ENCODE measurements at regions not wholly inside any gene's neighbourhood (a gene's known extent, or its start where the extent isn't known, plus 50 kb on each side); places are given as distances from the start of the nearest gene placed in this dataset.

DNA sequence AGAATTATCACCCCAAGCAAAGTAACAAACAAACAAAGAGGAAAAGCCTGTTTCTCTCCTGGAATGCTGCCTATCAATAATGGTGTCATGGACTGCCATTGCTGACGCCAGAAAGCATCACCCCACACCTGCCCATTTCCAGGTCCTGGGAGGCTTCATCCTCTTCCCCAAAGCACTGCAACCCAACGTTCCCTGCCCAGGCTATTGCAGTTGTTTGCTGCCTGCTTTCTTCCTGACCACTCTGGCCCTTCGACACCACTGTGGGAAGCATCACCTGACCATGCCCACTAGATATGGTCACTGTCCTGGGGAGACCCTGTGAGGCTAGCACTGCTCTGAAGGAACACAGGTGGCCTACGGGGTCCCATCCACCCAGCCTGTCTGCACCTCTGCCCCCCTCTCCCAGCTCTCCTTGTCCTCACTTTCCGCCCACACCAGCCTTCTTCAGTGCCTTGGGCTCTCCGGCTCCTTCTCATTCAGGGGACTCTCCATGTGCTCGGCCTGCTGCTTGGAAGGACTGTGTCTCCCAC, 439.6 kb downstream of the GLRX3 start:
- no peak for DNase-seq

GRCh38 chr10:130576427-130576826, 440.2 kb downstream of the GLRX3 start:
- DNase-seq: no peak

DNA sequence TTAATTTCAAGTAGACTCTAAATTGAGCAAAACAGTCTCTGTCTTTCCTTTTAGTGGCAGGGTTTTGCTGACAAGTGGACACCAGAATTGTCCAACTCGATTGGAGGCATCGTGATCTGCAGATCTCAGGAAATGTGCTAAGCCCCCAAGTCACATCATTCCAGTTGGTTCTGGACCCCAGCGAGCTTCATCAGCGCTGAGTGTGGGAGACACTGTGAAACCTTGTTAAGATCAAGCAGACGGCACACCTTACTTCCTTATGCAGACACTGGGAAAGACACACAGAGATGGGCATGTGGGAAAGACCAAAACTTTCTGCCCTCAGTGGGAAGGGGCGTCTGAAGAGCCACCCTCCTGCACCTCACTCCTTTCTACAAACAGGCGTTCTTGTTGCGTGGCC, 440.8 kb downstream of the GLRX3 start:
- DNase-seq: no peak

- DNase-seq: no peak
Observed at GRCh38 chr10:130578532-130579289, 442.5 kb downstream of the GLRX3 start.

GRCh38 chr10:130579913-130580312, 443.7 kb downstream of the GLRX3 start:
- DNase-seq: no peak

- no peak for DNase-seq
Observed at GRCh38 chr10:130580975-130581374, 444.8 kb downstream of the GLRX3 start.

DNA sequence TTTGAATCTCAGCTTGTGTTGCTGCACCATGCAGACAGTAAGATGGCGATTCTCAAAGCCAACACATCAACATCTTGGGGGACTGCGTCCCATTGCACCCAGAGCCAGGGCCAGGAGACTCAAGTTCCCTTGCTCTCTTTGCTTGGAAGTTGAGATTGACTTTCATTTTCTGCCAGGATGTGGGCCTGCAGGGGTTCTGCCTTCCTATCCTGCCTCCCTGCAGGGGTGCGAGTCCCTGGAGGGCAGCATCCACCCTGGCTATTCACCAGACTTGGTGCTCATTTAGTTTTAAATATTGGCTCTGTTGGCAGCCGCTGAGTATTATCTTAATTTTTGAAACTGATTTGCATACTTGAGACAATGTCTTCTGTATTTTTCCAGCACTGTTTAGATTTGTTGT, 451.5 kb downstream of the GLRX3 start:
- DNase-seq: no peak

GRCh38 chr10:130606001-130606405, 469.8 kb downstream of the GLRX3 start:
- DNase-seq: no peak

DNA sequence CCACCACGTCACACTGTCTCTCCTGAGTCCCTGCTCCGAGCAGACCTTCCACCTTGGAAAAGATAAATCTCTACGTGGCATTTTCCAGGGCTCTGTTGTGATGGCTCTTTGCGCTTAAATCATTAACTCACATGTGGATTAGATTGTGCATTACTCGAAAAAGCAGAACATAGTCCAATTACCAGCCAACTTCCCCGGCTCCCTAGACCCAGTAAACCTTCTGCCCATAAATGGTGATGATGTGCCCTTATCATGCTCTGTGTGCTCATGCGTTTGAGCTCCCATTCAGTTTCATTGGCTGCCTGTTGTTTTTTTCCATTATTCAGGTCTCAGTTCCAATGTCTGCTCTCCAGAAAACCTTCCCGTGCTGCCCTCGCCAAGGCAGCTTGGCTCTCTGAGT, 471.2 kb downstream of the GLRX3 start:
- DNase-seq: no peak

DNA sequence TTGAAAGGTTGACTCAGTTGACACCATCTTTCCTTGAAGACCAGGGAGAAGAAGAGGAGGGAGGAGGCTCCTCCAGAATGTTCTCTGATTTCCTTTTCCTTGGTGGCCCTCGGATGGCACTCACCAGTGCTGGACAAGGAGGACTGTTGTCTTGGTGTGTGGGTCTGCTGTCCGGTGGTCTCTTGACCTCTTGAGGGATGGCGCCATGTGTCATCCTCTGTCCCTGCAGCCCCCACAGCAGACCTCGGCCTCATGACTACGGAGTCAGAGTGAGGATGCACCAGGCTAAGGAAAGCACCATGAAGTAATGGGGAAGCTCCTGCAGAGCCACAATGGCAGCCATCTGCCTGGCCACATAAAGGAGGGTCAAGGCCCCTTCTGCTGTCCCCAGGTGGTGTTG, 475.0 kb downstream of the GLRX3 start:
- no peak for DNase-seq

GRCh38 chr10:130615457-130615856, 479.3 kb downstream of the GLRX3 start:
- no peak for DNase-seq

DNA sequence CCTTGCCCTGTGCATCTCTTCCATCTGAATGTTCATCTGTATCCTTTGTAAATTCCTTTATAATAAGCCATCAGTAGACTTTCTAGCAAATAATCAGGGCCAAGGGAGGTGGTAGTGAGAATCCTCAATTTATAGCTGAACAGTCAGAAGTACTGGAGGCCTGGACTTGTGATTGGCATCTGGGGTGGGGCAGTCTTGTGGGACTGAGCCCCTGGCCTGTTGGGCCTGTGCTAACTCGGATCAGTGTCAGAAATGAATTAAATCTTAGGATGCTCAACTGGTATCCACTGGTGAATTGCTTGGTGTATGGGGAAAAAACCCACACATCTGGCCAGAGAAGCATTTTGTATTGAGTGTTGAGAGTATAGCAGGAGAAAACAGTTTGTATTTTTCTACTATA, 481.8 kb downstream of the GLRX3 start:
- no peak for DNase-seq

DNA sequence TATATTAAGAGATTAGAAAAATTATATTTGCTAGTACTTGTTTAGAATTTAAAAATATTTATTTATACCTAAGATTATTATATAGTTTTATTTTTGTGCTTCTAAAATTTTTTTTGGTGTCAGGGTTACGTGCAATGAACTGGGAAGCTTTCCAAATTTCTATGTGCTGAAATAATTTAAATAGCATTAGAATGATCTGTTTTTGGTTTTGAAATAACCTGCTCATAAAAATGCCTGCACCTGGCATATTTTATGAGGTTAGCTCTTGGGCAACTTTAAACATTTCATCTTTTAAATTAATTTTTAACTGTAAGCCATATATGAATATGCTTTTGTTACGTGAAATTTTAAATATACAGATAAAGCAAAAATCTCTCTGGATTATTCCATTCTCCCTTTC, 482.5 kb downstream of the GLRX3 start:
- DNase-seq: no peak

DNA sequence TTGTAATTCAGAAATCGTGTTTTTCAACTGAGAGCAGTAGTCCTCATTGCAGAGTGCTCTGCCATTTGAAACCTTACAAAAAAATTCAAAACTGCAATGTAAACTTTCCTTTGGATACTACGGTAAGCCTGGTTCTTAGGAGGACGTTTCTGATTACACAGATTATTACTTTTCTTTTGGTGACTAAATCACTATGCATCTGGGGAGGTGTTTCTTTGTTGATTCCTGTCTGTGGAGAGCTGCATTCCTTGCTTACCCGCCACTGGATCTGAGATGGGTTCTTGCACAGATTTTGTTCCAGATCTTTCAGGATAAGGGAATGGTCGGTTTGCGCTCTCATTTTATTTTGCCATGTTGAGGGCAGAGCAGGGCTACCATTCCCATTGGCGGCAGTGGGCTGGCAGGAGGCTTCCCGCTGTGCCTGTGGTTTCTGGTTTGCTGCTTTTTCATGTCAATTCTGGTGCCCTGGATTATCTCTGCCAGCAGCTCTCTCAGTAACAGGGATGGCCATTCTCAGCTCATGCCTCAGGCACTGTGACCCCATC, 485.1 kb downstream of the GLRX3 start:
- no peak for DNase-seq

GRCh38 chr10:130623680-130624267, 487.6 kb downstream of the GLRX3 start:
- no peak for DNase-seq

DNA sequence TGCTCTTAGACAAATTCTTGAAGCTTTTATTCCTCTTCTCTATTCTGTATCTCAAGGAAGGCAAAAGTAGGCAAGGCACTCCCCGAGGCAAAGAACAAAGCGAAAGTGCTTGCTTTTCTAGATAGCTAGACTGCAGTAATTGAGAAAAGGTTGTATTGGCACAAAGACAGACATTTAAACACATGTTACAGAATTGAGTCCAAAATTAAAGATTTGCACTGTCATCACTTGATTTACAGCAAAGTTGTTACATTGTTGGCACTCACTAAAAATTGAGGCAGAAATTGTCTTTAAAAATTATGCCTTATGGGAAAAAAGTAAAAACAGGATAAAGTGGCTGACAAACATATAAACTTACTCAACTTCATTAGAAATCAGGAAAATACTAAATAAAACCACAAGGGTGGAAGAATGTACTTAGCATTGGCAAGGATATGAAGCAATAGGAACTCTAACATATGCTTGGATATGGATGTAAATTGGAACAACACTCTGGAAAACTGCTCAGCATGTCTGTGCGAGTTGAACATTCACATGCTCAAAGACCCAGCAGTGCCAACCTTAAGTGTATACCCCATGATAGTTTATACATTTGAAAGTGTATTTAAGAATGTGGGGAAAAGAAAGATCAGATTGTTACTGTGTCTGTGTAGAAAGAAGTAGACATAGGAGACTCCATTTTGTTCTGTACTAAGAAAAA, 491.3 kb downstream of the GLRX3 start:
- DNase-seq: no peak

DNA sequence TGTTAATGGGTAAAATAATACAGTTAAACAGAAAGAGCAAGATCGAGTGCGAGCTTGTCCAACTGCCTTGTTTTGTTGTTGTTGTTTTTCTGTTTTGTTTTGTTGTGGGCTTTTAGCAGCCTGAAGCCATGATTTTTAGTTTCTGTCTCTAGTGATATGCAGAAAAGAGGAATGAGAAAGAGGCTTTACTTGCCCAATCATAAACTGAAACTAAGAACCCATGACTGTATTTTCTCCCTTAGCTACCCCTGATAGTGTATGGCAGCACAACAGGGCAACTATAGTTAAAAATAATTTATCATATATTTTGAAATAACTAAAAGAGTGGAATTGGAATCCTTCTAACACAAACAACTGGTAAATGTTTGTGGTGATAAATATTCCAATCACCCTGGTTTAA, 493.9 kb downstream of the GLRX3 start:
- no peak for DNase-seq

DNA sequence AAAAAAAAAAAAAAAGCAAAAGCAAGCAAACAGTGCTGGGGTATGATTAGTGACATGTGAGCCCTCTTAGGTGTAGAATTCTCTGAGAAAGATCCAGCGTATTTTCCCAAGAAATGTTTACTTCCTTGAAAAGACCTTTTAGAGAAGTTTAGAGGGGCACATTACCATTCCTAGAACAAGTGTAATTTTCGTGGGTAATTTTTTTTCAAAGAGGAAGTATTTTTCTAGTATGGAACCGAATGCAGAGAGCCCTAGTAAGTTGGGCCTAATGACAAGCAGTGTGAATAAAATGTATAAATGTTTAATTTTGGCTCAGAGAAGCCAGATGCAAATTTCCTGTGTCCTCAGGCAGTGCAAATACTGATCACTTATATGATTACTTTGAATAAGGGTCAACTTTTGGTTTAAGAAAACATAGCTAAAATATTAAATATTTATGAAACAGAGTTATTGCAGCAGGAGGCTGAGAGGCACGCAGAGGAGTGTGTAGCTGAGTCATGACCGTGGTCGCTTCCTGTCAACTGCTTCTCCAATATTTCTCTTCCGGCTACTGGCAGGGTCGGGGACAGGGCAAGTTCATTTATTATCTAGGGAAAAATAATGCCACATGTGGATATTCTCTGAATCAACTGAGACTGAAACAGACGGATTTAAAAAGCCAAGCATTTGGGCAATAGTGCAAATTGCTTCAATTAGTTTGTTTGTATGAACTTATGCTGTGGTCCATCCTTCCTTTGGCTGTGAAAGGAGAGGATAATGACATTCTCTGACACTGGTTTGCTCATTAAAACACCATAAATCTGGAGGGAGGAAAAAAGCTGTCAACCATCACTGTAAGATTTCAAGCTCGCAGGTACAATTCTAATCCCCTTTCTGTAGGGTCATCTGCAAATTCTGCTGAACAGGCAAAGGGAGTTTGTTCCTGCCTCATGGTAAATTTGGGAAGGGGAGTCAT, 495.2 kb downstream of the GLRX3 start:
- DNase-seq: no peak

DNA sequence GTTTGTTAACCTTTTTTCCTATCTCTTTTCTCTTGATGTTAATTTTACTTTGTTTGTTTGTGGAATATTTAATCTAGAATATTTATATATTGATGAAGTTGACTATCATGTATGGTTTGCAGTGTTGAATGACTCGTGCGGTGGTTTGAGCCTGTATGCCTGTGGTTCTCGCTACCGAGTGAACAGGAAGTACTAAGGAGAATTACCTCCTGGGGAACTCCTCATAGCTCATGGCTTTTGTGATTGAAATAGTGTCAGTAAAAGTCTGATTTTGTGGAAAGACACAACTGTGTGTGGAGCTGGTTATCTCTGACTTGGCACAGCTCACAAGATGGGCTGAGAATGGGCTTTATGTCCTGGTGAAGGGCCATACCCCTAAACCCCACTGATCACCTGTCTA, 498.6 kb downstream of the GLRX3 start:
- DNase-seq: no peak

- no peak for DNase-seq
Observed at GRCh38 chr10:130635528-130635927, 499.3 kb downstream of the GLRX3 start.

GRCh38 chr10:130636313-130636930, 500.2 kb downstream of the GLRX3 start:
- DNase-seq: no peak

DNA sequence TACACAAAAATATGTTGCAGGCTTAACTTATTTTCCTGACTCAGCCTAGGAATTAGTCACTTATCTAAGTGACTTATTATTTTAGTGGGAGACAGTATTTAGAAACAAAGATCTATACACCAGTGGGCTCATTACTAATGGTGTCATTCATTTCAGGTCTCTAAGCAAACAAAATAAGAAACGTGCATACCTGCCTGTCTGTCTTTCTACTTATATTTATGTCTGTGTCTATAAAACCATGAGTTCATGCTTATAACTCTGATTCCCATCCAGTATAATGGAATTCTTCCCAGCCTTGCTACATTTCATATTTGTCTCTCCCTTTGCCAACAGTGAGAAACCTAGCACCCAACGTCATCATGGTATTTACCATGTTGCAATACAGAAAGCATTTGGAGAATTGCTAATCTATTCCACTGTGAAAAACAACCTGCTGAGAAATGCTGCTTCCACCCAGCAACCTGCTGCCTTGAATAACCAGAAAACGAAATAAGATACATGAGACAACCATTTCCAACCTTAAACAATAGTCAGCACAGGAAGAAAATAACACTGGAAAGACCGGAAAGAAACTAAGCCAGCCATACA, 501.0 kb downstream of the GLRX3 start:
- no peak for DNase-seq

Measured in activated CD4-positive, alpha-beta T cell treated with anti-CD3 and anti-CD28 coated beads, Interleukin-2, amount 50 U/mL, for 48 hours (primary cell).